GM18526 (cell line): ENCODE measurements at regions not wholly inside any gene's neighbourhood (a gene's known extent, or its start where the extent isn't known, plus 50 kb on each side); places are given as distances from the start of the nearest gene placed in this dataset.

Source experiments
- POLR2A ChIP-seq: IDR thresholded peaks from 3 replicates; pipeline ENCODE4 v1.6.1; 2011; ENCODE audit not compliant: insufficient read length; ENCODE audit errors: extremely low read depth

- TF ChIP-seq POLR2A: no peak
These were observed 74.3 kb upstream of the CRHR1 start for GRCh38 chr17:45709728-45710288.

DNA sequence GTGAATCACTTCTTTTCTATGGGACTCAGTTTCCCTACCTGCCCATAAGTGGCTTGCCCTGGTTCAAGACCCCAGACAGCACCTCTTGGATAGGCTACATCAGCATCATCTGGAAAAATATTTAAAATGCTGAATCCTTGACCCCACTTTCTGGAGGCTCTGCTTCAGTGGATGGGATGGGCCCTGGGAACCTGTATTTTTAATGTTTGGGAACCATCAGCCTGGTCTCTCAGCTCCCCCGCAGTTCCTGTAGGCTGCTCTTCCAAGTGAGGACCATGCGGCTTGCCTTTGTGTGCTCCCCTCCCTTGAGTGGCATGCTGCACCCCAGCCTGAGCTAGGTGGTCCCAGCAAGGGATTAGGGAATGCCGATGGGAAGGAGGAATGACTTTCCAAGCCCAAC lies 68.3 kb upstream of the CRHR1 start:
- no peak for TF ChIP-seq POLR2A

- TF ChIP-seq POLR2A: no peak
These were observed 65.3 kb upstream of the CRHR1 start for GRCh38 chr17:45718791-45719190.

- TF ChIP-seq POLR2A: no peak
These were observed 64.6 kb upstream of the CRHR1 start for GRCh38 chr17:45719335-45720071.

- no peak for TF ChIP-seq POLR2A
These were observed 63.7 kb upstream of the CRHR1 start for GRCh38 chr17:45720386-45720785.

DNA sequence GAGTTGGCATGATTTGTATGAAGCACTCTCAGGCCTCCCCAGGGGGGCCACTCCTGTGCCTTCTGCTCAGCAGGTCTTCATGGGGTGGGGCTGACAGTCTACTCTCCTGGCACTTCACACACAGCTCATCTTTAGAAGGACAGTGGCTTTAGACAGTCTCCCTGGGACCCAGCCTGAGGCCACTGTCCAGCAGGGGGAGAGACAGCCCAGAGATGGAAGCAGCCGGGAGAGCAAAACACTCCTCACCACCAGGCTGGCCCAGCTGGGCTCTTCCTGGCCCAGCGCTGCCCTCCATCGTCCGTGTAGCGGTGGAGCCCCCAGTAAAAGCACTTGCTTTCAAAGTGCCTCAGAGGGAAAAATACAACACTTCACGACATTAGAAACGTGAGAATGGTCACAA lies 62.0 kb upstream of the CRHR1 start:
- TF ChIP-seq POLR2A: no peak

- no peak for TF ChIP-seq POLR2A
These were observed 54.7 kb upstream of the CRHR1 start for GRCh38 chr17:45729294-45729907.

GRCh38 chr17:45730192-45730591 lies 53.9 kb upstream of the CRHR1 start:
- no peak for TF ChIP-seq POLR2A

DNA sequence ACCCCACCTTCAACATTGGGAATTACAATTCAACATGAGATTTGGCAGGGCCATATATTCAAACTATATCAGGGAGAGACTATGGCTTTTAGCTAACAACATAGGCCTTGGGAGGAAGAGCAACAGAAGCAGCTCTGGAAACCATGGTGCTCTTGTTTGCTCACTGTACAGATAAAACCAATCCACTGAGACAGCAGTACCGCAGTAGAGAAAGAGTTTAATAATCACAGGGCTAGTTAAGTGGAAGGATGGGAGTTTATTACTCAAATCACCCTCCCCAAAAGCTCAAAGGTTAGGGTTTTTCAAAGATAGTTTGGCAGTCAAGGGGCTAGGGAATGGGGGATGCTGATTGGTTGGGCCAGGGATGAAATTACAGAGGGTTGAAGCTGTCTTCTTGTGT lies 52.7 kb upstream of the CRHR1 start:
- no peak for TF ChIP-seq POLR2A

GRCh38 chr17:45732926-45733505 lies 51.1 kb upstream of the CRHR1 start:
- no peak for TF ChIP-seq POLR2A

GRCh38 chr17:45733781-45734180 lies 50.3 kb upstream of the CRHR1 start:
- TF ChIP-seq POLR2A: no peak
